AG04449 (cell line): ENCODE measurements at regions not wholly inside any gene's neighbourhood (a gene's known extent, or its start where the extent isn't known, plus 50 kb on each side); places are given as distances from the start of the nearest gene placed in this dataset.

Experiments used
- CTCF ChIA-PET: fragments of 350-600 bp; formaldehyde crosslinking; extraction: SDS; loops from one replicate; lab custom pipeline; 2021; ENCODE audit warnings: antibody characterized with exemption; lab: Yijun Ruan, JAX
- POLR2A ChIA-PET: fragments of 400-600, 350-600 bp; formaldehyde crosslinking; extraction: SDS; loops from one replicate; lab custom pipeline; 2020; ENCODE audit warnings: antibody characterized with exemption, inconsistent platforms; lab: Yijun Ruan, JAX
- DNase-seq: peaks from one replicate; pipeline ENCODE4 v3.0.0-alpha.2; 2010; ENCODE audit warnings: low read depth, low spot score
- H3K4me3 ChIP-seq: 2 replicates; pipeline ENCODE4 v1.5.1; 2011; ENCODE audit warnings: low read depth, mild to moderate bottlenecking, control low read depth, low read length
- CTCF ChIP-seq: IDR thresholded peaks from one replicate; pipeline ENCODE4 v1.5.1; 2011; ENCODE audit warnings: mild to moderate bottlenecking, moderate library complexity, low read length, control low read depth, inconsistent platforms; ENCODE audit not compliant: insufficient read depth; ENCODE audit errors: missing control alignments

- CTCF ChIA-PET, result interaction anchor here (1.2 kb wide), 1 partner anchor 44 kb away, joined by 4 read pairs; no protein-coding TSS in a partner anchor
- POLR2A ChIA-PET, result no interaction called here
- DNase-seq, result peak; percentile 10
Observed at GRCh38 chr10:43734716-43735115, 86.0 kb upstream of the ZNF32 start.

GRCh38 chr10:43731486-43731885 is 82.8 kb upstream of the ZNF32 start:
- TF ChIP-seq CTCF, result no peak
- no peak for DNase-seq
- POLR2A ChIA-PET, result no interaction called here
- H3K4me3 ChIP-seq, result no peak overlapping the region
- CTCF ChIA-PET, result no interaction called here

More at GRCh38 chr10:43734716-43735115, 86.0 kb upstream of the ZNF32 start:
- H3K4me3 ChIP-seq, result no peak overlapping the region
- no peak for TF ChIP-seq CTCF

- ChIA-PET POLR2A (no interaction called here), CTCF (no interaction called here)
- no peak for TF ChIP-seq CTCF
- H3K4me3 ChIP-seq, result no peak overlapping the region
- DNase-seq, result no peak
Observed at GRCh38 chr10:43728425-43728824, 79.7 kb upstream of the ZNF32 start.

- no peak for DNase-seq
- POLR2A ChIA-PET, result no interaction called here
- no peak overlapping the region for H3K4me3 ChIP-seq
- no peak for TF ChIP-seq CTCF
- CTCF ChIA-PET, result no interaction called here
Observed at GRCh38 chr10:43727935-43728334, 79.3 kb upstream of the ZNF32 start.

- CTCF ChIA-PET, result interaction anchor here (1.9 kb wide), 1 partner anchor 25 kb away, joined by 6 read pairs; no protein-coding TSS in a partner anchor
- H3K4me3 ChIP-seq, result no peak overlapping the region
- TF ChIP-seq CTCF, result no peak
- no peak for DNase-seq
- POLR2A ChIA-PET, result no interaction called here
Observed at GRCh38 chr10:43715334-43715733, 66.7 kb upstream of the ZNF32 start.

- POLR2A ChIA-PET, result no interaction called here
- H3K4me3 ChIP-seq, result no peak overlapping the region
- DNase-seq, result no peak
- CTCF ChIA-PET, result interaction anchor here (0.8 kb wide), 1 partner anchor 23 kb away, joined by 3 read pairs; no protein-coding TSS in a partner anchor
- TF ChIP-seq CTCF, result no peak
Observed at GRCh38 chr10:43712821-43713584, 64.3 kb upstream of the ZNF32 start.
